Breast epithelium (tissue), 4 donors: ENCODE measurements at regions not wholly inside any gene's neighbourhood (a gene's known extent, or its start where the extent isn't known, plus 50 kb on each side); places are given as distances from the start of the nearest gene placed in this dataset.

ENCODE experiments used
- DNase-seq, 2 donors: peaks; one replicate each; pipeline ENCODE4 v3.0.0-alpha.2; 2019; ENCODE audit warnings: low spot score in 2 of 2
- H3K27ac ChIP-seq, 2 donors: fragments of 200-600 bp; sonication (generic) in 1 of 2; one replicate each; pipeline ENCODE4 v1.5.1; 2016 to 2019; ENCODE audit warnings: mild to moderate bottlenecking in 1 of 2
- H3K27me3 ChIP-seq, 2 donors: fragments of 200-600 bp; sonication (generic) in 1 of 2; one replicate each; pipeline versions ENCODE4 v1.5.1 to v1.6.0; 2017 to 2019; ENCODE audit warnings: control low read depth in 1 of 2, mild to moderate bottlenecking in 1 of 2
- H3K36me3 ChIP-seq: fragments of 200-600 bp; one replicate; pipeline ENCODE4 v1.5.1; 2019
- H3K4me1 ChIP-seq, 2 donors: fragments of 200-600 bp; sonication (generic); one replicate each; pipeline ENCODE4 v1.5.1; 2016 to 2019; ENCODE audit warnings: control low read depth in 1 of 2
- H3K4me3 ChIP-seq, 3 donors: fragments of 200-600 bp; sonication (generic); 1 replicate in 2 of 3; 2 replicates in 1 of 3; pipeline ENCODE4 v1.5.1; 2016 to 2019; ENCODE audit warnings: mild to moderate bottlenecking in 3 of 3, moderate library complexity in 2 of 3
- H3K9me3 ChIP-seq, 2 donors: fragments of 200-600 bp; sonication (generic) in 1 of 2; one replicate each; pipeline ENCODE4 v1.5.1; 2016 to 2019; ENCODE audit warnings: control low read depth in 1 of 2
- POLR2A ChIP-seq: fragments of 450-650 bp; IDR thresholded peaks from one replicate; pipeline ENCODE4 v1.6.1; 2016; ENCODE audit warnings: antibody characterized with exemption, mild to moderate bottlenecking, moderate library complexity
- POLR2AphosphoS5 ChIP-seq, 3 donors: sonication (generic); formaldehyde crosslinking; IDR thresholded peaks; one replicate each; pipeline ENCODE4 v1.6.1; 2017; ENCODE audit warnings: antibody characterized with exemption in 3 of 3
- intact Hi-C: fragments of 100-400 bp; cut with DNase I; formaldehyde crosslinking; loops from one replicate; pipeline ENCODE4 v1.15.1; 2023; ENCODE audit warnings: low total_unique reads
- TF ChIP-seq, protein P1 (sequence below), 3 donors: fragments of 450-650 bp; IDR thresholded peaks; one replicate each; pipeline ENCODE4 v1.5.1; 2016 to 2017; ENCODE audit warnings: antibody characterized with exemption in 3 of 3, mild to moderate bottlenecking in 3 of 3, moderate library complexity in 3 of 3

GRCh38 chr14:65302571-65303189 is 109.8 kb upstream of the FUT8 start:
- H3K36me3 ChIP-seq: no peaks in the 10 kb centered on the region
- H3K27me3 ChIP-seq: no peaks in the 10 kb centered on the region
- no peaks in the 10 kb centered on the region for H3K4me1 ChIP-seq
- H3K4me3 ChIP-seq: no peak overlapping the region
- TF ChIP-seq, protein P1, sequence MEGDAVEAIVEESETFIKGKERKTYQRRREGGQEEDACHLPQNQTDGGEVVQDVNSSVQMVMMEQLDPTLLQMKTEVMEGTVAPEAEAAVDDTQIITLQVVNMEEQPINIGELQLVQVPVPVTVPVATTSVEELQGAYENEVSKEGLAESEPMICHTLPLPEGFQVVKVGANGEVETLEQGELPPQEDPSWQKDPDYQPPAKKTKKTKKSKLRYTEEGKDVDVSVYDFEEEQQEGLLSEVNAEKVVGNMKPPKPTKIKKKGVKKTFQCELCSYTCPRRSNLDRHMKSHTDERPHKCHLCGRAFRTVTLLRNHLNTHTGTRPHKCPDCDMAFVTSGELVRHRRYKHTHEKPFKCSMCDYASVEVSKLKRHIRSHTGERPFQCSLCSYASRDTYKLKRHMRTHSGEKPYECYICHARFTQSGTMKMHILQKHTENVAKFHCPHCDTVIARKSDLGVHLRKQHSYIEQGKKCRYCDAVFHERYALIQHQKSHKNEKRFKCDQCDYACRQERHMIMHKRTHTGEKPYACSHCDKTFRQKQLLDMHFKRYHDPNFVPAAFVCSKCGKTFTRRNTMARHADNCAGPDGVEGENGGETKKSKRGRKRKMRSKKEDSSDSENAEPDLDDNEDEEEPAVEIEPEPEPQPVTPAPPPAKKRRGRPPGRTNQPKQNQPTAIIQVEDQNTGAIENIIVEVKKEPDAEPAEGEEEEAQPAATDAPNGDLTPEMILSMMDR (IDR thresholded peaks at IDR 0.05): no peak
- TF ChIP-seq POLR2AphosphoS5 (IDR thresholded peaks at IDR 0.05) (no peak), POLR2A (no peak)
- intact Hi-C loops: no loop called here
- H3K27ac ChIP-seq: no peak overlapping the region
- DNase-seq: no peak
- H3K9me3 ChIP-seq: no peaks in the 10 kb centered on the region

- TF ChIP-seq POLR2AphosphoS5 (IDR thresholded peaks at IDR 0.05) (no peak), POLR2A (no peak)
- TF ChIP-seq, protein P1 (IDR thresholded peaks at IDR 0.05): no peak
- Histone ChIP-seq H3K4me1 (no peaks in the 10 kb centered on the region), H3K27me3 (no peaks in the 10 kb centered on the region), H3K27ac (no peak overlapping the region), H3K36me3 (no peaks in the 10 kb centered on the region), H3K4me3 (no peak overlapping the region), H3K9me3 (no peaks in the 10 kb centered on the region)
- DNase-seq: no peak
- intact Hi-C loops: no loop called here
These were observed 109.2 kb upstream of the FUT8 start for GRCh38 chr14:65303190-65303898.

- DNase-seq: no peak
- TF ChIP-seq POLR2AphosphoS5 (IDR thresholded peaks at IDR 0.05) (no peak), POLR2A (no peak)
- TF ChIP-seq, protein P1 (IDR thresholded peaks at IDR 0.05): no peak
- Histone ChIP-seq H3K36me3 (no peaks in the 10 kb centered on the region), H3K9me3 (no peaks in the 10 kb centered on the region), H3K4me1 (no peaks in the 10 kb centered on the region), H3K4me3 (no peak overlapping the region), H3K27ac (no peak overlapping the region), H3K27me3 (no peaks in the 10 kb centered on the region)
- intact Hi-C loops: no loop called here
These were observed 108.7 kb upstream of the FUT8 start for GRCh38 chr14:65303899-65304222.

- Histone ChIP-seq H3K27ac (no peak overlapping the region), H3K4me3 (no peak overlapping the region), H3K4me1 (no peaks in the 10 kb centered on the region), H3K36me3 (no peaks in the 10 kb centered on the region), H3K9me3 (no peaks in the 10 kb centered on the region), H3K27me3 (no peaks in the 10 kb centered on the region)
- TF ChIP-seq, protein P1 (IDR thresholded peaks at IDR 0.05): no peak
- TF ChIP-seq POLR2A (no peak), POLR2AphosphoS5 (IDR thresholded peaks at IDR 0.05) (no peak)
- no peak for DNase-seq
- intact Hi-C loops: no loop called here
These were observed 108.3 kb upstream of the FUT8 start for GRCh38 chr14:65304239-65304638.

GRCh38 chr14:65304963-65305362 is 107.6 kb upstream of the FUT8 start:
- no peaks in the 10 kb centered on the region for H3K9me3 ChIP-seq
- no peaks in the 10 kb centered on the region for H3K4me1 ChIP-seq
- no peak overlapping the region for H3K27ac ChIP-seq
- H3K36me3 ChIP-seq: no peaks in the 10 kb centered on the region
- DNase-seq: no peak
- TF ChIP-seq, protein P1 (IDR thresholded peaks at IDR 0.05): no peak
- TF ChIP-seq POLR2AphosphoS5 (IDR thresholded peaks at IDR 0.05): no peak
- no peak for TF ChIP-seq POLR2A
- intact Hi-C loops: no loop called here
- no peak overlapping the region for H3K4me3 ChIP-seq
- no peaks in the 10 kb centered on the region for H3K27me3 ChIP-seq
